GM12864 (cell line): ENCODE measurements at regions not wholly inside any gene's neighbourhood (a gene's known extent, or its start where the extent isn't known, plus 50 kb on each side); places are given as distances from the start of the nearest gene placed in this dataset.
"Not testable (repeated sequence)": the region's sequence is repeated elsewhere in the genome, so short reads cannot be mapped to it uniquely, and the experiment has no call there.

ENCODE experiments used
- DNase-seq: peaks from one replicate; pipeline ENCODE4 v3.0.0-alpha.2; 2011; ENCODE audit warnings: low read depth
- H3K4me3 ChIP-seq: 2 replicates; pipeline ENCODE4 v1.5.1; 2011; ENCODE audit warnings: mild to moderate bottlenecking, low read depth, low read length, control low read depth
- TF ChIP-seq, protein P1 (sequence below): IDR thresholded peaks from 2 replicates; pipeline ENCODE4 v1.5.1; 2011; ENCODE audit warnings: low read depth, mild to moderate bottlenecking, moderate library complexity, low read length, control low read depth, inconsistent platforms; ENCODE audit errors: missing control alignments

DNA sequence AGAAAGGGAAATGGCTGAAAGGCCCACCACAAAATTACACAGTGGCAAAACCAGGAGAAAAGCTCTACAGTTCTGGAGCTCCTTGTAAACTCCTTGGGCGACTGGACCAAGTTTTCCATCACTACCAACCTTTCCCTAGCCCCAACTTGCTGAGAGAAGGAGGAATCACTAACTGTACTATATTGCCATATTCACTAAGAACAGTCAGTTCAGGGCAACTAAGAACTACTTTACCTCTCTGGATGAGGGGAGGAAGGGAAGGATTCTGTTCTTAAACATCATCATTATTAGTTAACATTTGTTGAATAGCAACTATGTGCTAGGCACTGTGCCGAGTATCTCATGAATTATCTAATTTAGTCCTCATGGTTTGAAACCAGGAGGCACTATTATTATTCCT, 98.1 kb upstream of the SVIL start:
- no peak for DNase-seq
- TF ChIP-seq, protein P1, sequence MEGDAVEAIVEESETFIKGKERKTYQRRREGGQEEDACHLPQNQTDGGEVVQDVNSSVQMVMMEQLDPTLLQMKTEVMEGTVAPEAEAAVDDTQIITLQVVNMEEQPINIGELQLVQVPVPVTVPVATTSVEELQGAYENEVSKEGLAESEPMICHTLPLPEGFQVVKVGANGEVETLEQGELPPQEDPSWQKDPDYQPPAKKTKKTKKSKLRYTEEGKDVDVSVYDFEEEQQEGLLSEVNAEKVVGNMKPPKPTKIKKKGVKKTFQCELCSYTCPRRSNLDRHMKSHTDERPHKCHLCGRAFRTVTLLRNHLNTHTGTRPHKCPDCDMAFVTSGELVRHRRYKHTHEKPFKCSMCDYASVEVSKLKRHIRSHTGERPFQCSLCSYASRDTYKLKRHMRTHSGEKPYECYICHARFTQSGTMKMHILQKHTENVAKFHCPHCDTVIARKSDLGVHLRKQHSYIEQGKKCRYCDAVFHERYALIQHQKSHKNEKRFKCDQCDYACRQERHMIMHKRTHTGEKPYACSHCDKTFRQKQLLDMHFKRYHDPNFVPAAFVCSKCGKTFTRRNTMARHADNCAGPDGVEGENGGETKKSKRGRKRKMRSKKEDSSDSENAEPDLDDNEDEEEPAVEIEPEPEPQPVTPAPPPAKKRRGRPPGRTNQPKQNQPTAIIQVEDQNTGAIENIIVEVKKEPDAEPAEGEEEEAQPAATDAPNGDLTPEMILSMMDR = no peak
- no peak overlapping the region for H3K4me3 ChIP-seq

DNA sequence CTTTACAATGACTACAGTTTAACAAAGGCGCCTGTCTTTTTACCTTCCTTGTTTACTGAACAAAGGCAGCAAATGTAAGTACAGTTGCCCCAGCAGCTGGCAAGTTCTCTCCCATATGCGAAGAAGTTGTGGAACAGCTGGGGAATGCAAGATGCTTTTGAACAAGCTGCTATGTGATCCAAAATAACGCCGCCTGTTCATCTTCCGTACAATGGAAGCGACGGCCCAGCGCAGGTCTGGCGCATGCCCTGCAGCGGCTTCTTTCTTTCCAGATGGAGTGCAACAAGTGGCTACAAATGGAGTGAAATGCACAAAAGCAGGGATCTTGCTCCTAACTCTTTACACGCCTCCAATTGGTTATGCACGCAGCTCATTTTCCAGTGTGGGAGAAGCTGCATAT, 97.0 kb upstream of the SVIL start:
- DNase-seq = no peak
- TF ChIP-seq, protein P1 = no peak
- no peak overlapping the region for H3K4me3 ChIP-seq

DNA sequence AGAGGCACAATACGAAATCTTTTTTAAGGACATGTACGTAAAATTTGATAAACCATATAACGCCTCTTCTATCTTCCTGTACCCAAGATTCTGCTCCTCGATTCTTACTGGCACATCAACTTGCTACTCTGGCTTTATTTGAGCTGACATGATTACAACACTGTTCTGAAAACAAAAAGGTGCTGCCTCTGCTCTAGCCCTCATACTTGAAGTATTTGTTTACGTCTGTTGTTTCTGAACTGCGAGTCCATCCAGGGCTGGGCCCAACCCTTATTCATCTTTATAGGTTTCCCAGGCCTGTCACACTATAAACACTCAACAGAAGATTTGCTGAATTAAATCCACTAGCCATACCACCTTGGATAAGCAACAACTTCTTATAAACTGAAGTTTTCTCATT, 96.2 kb upstream of the SVIL start:
- no peak overlapping the region for H3K4me3 ChIP-seq
- no peak for DNase-seq
- TF ChIP-seq, protein P1 = no peak

DNA sequence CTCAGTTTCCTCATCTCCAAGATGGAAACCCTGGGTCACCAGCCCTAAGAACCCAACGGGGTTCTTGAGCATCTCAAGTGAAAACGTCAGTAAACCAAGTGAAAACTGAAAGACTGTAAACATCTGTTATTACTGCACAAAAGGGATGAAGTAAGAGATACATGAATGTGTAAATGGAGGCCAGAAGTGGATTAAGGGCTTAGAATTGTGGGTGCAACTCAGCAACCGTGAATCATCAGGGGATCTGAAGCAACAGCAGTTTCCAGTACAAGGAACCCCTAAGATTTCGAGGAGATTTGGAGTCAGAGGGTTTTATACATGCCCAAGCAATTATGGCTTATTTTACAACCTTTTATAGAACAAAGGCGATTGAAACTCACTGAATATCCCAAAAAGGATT, 95.7 kb upstream of the SVIL start:
- DNase-seq = no peak
- TF ChIP-seq, protein P1 = no peak
- no peak overlapping the region for H3K4me3 ChIP-seq

DNA sequence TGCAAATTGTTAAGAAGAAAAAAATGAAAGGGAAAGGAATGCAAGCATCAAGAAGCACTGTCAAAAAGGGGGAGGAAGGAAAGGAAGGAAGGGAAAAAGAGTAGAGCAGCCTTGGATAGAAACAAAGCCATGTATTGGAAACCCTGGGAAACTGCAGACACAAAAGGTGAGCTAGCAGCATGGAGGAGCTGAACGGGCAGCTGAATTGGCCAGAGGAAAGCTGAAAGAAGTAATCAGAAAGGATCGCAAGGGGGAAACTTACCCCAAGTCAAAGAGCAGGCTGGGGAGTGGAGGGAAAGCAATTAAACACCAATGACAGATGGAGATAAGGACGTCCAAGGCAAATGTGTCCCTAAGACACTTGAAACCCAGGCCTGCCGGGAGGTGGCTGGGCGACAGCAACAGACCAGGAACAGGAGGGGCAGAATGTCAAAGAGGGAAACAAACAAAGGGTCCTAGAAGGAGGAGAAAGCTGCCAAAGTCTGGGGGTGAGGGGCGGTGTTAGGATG, 93.8 kb upstream of the SVIL start:
- no peak overlapping the region for H3K4me3 ChIP-seq
- no peak for DNase-seq
- TF ChIP-seq, protein P1 = no peak

DNA sequence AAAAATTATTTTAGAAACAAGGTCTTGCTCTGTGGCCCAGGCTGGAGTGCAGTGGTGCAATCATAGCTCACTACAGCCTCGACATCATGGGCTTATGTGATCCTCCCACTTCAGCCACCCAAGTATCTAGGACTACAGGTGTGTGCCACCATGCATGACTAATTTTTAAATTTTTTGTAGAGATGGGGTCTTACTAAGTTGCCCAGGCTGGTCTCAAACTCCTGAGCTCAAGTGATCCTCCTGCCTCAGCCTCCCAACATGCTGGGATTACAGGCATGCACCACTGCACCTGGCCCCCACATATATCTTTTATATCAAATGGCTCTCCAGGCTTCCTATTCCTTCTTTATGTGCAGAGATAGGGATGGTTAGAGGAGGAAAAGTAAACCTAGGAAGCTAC, 91.2 kb upstream of the SVIL start:
- not testable (repeated sequence) for H3K4me3 ChIP-seq, DNase-seq

DNA sequence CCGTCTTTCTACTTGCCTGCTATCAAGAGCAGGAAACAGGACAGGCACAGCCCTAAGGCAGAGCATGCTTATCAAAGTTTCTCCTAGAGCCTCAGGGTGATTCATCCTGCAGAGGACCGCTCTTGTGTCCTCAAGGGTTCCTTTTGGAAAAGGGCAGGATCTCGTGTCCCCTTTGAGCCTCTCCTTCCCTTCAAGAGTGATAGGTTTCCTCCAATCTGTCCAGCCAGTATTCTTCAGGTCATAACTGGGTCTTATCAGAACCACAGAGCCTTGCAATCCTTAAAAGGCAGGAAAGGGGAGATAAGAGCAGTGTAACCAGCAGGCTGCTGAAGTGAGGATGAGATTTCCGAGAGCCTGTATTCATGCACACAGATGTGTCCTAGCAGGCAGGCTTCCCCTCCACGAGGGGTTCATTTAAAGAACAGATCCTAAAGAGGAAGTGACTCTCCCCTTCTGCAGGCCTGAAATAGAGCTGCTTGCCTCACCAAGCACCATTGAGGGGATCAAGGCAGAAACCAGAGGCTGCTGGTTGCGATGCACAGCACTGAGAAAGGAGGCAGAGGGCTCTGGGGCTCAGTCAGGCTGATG, 90.5 kb upstream of the SVIL start:
- TF ChIP-seq, protein P1 = no peak
- H3K4me3 ChIP-seq = no peak overlapping the region
- no peak for DNase-seq
